ENCODE measurements at regions not wholly inside any gene's neighbourhood (a gene's known extent, or its start where the extent isn't known, plus 50 kb on each side); places are given as distances from the start of the nearest gene placed in this dataset.

DNA sequence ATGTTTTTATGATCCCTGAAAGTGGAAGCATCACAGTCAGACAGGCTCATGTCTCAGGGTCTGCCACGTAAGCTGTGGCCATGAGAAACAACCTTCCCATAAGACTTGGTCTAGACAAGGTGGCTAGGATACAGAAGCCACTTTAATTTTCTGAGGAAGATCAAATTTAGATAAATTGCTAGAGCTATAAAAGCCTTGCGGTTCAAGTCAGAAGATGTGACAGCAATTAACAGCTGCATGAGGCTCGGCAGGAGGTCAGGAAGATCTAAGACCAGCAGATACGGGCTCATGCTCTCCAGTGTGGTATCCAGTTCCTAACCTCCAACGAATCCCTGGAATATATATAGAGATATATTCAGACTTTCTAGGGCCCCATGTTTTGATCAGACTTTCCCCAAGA, 577.1 kb downstream of the PLPP3 start:
- DNase-seq (ENCODE audit: low read depth in 1 of 2, low spot score in 1 of 2): no peak

DNA sequence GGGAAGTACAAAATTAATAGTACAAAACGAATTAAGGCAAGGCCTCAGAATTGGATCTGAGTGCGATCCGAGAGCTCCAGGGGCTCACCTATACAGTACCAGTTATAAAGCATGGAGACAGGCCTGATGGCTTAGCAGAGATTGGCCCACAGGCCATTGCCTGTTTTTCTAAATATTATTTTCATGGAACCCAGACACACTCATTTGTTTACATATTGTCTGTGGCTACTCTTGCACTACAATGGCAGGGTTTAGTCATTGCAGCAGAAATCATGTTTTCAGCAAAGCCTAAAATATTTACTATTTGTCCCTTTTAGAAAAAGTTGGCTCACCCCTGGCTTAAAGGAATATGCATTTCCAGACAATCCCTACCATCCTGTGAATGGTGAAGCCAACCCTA, 578.9 kb downstream of the PLPP3 start:
- DNase-seq (ENCODE audit: low read depth in 1 of 2, low spot score in 1 of 2): no peak

- no peak for DNase-seq (ENCODE audit: low read depth in 1 of 2, low spot score in 1 of 2)
Observed at GRCh38 chr1:55997536-55997935, 581.8 kb downstream of the PLPP3 start.

GRCh38 chr1:55993646-55994318, 585.6 kb downstream of the PLPP3 start:
- DNase-seq (ENCODE audit: low read depth in 1 of 2, low spot score in 1 of 2): no peak

DNA sequence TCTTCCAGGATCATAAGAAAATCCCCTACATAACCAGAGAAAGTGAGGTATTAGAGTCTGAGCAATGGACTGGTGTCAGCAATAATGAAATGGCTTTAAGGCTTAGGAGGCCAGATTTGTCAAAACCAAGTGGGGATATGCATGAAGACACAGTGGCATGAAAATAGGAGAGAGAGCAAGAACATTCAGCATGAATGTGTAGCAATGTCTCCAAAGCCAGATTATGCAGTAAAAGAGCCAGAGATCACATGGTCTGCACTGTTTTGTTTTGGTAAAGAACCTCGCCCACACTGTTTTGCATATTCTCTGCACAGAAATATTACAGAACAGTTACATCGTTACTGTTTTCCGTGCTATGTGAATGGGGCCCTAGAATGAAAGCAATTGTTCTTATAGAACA, 589.4 kb downstream of the PLPP3 start:
- no peak for DNase-seq (ENCODE audit: low read depth in 1 of 2, low spot score in 1 of 2)

- no peak for DNase-seq (ENCODE audit: low read depth in 1 of 2, low spot score in 1 of 2)
Observed at GRCh38 chr1:55988963-55989452, 590.4 kb downstream of the PLPP3 start.

DNA sequence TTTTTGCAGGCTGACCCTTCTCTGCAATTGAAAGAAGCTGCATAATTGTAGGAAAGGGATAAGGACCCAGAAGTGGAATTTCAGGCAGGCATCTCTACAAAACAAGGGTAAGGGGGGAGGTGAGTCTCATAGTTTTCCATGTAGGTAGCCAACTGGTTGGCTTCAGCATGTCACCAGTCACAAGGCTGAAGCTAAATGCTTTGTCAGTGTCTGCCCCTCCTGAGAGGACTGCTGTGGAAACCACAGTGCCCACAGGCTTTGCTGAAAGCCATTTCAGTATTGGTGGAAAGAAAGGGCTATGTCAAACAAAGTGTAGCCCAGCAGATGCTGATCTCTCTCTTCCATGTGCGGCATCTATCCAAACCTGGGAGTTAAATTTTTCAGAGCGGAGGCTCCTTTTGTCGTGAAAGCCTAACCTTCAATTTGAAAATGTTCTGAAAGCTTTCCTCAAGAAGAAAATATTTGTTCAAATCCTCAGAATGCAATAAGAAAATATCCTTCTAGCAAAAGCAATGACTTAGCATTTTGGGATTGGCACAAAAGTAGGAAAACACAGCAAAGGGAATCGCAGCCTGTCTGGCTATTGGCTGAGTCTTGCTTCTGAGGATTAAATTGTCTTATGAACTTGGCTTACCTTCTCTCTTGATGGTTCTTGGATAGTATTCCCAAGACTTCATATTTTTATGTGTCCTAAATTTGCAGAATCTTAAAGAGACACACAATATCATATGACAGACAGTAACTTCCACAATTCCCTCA, 591.7 kb downstream of the PLPP3 start:
- no peak for DNase-seq (ENCODE audit: low read depth in 1 of 2, low spot score in 1 of 2)

- no peak for DNase-seq (ENCODE audit: low read depth in 1 of 2, low spot score in 1 of 2)
Observed at GRCh38 chr1:55986003-55986402, 593.4 kb downstream of the PLPP3 start.

GRCh38 chr1:55981010-55981650, 598.2 kb downstream of the PLPP3 start:
- DNase-seq (ENCODE audit: low read depth in 1 of 2, low spot score in 1 of 2): no peak

DNA sequence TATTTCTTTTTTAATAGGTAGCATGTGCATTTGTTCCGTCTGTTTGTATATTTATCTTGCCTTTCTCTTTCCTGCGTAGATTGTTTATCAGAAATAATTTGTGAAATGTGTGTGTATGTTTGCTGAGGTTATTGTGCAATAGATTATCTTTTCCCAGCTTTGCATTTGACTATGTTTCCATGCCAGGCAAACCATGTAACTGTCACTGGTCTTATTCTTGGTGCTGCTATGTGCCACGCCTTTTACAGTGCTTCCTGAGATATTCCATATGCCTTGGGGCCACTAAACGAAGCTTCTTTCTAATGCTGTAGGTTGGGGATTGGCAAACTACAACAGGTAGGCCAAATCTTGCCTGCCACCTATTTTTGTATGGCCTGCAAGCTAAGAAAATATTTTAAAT, 598.8 kb downstream of the PLPP3 start:
- no peak for DNase-seq (ENCODE audit: low read depth in 1 of 2, low spot score in 1 of 2)

DNA sequence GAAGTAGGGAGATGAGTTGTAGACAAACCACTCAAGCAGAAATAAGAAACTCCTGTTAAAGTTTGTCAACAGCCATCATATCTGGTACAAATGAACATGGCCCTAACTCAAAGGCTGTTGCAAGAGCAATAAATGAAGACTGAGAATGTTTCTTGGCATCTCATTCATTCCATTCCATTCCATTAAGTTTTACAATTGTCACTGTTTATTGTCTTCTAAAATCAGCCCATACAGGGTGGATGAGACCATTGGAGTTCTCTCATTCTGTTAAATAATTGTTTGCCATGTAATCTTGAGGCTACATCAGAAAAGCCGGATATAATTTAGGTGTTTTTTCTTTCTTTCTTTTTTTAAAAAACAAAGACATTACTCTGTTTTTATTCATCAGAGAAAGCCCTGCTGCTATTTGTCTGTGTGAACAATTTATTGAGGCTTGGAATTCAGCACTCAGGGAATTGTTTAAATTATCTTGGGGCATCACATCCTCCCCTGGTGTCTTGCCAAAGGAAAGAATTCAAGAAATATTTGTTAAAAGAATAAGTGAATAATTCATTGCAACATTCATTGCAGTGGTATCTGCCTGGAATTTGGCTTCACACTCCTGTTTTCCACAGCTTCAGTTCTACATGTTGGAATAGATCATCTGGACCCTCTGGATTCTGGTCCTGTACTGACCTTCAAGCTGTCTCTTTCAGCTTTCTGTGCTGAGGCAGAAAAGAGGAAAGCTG, 604.5 kb downstream of the PLPP3 start:
- DNase-seq (ENCODE audit: low read depth in 1 of 2, low spot score in 1 of 2): no peak

DNA sequence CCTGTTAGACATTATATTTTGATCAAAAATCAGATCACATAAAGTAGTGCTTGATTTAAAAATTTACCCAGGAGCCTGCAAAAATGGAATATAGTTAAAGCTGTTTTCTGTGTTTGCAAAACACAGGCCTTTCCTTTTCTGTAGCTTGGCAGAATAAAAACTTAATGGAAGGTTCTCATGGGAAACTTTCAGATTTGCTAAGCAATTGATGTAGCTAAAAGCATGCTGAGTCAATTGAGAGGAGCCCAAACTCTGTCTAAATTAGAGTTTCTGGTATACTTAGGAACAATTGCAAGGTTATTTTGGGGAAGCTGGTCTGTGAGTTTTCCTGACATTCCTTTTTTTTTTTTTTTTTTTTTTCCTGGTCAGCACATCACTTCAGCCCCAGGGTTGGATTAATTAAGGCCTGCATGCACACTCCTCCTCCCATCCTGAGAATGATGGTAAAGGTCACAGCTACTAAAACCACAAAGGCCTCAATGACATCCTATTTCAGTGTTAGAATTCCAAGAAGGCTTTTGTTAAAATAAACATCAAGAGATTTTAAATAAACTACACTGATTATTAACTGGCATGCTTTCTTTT, 608.7 kb downstream of the PLPP3 start:
- no peak for DNase-seq (ENCODE audit: low read depth in 1 of 2, low spot score in 1 of 2)

GRCh38 chr1:55969322-55969721, 610.0 kb downstream of the PLPP3 start:
- DNase-seq (ENCODE audit: low read depth in 1 of 2, low spot score in 1 of 2): no peak

DNA sequence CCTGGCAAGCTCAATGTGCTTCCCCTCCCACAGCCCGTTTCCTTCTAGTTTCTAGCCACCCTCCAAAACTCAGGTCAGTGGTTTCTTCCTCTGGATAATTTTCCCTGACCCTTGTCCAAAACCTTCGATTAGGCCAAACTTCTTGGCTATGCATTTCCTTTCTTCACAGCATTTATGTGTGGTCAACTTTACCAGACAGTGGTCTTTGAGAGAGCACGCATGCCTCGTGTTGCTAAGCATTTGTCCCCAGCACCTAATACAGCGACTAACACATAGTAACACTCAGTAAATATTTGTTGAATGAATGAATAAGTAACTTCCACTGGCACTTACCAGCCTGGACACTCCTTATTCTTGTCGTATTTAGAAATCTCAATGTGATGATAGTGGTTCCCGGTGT, 610.7 kb downstream of the PLPP3 start:
- DNase-seq (ENCODE audit: low read depth in 1 of 2, low spot score in 1 of 2): no peak

DNA sequence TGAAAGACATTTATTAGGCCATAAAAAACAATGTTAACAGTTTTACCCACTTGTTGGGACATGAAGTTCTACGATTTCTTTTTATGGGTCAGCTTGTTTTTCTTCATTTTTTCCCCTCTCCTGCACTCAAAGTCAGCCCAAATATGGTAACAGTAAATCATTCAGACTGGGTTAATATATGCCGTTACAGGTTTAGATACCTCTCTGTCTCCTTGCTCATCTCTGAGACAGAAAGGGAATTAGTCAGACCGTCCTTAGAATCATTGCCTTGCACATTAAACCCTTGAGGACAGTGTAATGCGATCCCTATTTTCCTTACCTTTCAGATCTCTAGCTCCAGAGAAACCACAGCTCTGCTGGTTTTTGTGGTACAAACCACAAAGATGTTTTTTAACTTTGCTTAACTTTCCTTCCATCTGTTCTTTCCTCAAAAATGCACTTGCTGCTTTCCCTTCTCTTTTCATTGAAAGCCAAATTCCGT, 613.3 kb downstream of the PLPP3 start:
- no peak for DNase-seq (ENCODE audit: low read depth in 1 of 2, low spot score in 1 of 2)

DNA sequence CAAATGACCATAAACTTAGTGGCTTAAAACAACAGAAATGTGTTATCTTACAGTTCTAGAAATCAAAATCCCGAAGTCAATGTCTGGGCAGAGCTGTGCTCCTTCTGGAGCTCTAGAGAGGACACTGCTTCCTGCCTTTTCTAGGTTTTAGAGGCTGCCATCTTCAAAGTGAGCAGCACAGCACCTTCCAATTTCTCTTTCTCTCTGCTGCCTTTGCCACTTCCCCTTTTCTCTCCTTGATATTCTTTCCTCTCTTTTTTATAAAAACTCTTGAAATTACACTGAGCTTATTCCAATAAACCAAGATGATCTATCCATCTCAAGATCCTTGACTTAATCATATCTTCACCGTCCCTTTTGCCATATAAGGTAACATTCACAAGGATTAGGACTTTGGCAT, 616.9 kb downstream of the PLPP3 start:
- DNase-seq (ENCODE audit: low read depth in 1 of 2, low spot score in 1 of 2): no peak

DNA sequence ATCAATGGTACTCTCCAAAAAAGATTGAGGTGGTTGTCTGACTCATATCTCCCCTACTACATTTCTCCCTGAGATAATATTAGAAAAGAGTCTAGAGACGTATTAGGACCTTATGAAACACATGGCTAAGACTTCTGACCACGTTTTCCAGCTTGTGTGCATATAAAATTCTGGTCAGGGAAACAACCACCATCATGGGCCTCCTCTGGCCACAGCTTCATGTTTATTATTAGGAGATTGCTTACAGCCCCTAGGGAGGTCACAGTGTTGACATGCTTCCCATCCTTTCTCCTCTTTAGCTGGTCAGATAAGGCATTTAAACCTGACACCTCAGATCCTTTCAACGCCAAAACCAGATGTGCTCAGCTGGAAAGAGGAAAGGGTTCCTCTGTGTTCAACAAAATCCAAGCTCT, 620.2 kb downstream of the PLPP3 start:
- no peak for DNase-seq (ENCODE audit: low read depth in 1 of 2, low spot score in 1 of 2)

DNA sequence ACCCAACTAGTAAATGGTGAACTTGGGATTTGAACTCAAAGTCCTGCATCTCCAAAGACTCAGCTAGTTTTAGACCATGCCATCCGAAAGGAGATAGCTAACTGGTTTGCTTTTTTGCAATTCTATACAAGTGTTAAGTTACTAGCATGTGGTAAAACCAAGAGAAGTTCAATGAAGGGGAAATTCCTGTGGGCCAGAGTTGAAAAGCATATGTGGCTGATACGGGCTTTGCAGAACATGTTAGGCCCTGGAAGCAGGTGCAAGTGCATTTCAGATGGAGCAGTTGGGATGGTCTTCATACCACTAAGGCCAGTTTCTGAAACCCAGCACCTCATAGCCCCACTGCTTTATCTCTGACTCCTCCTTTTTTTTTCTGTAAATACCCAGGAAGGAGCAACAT, 620.9 kb downstream of the PLPP3 start:
- no peak for DNase-seq (ENCODE audit: low read depth in 1 of 2, low spot score in 1 of 2)

DNA sequence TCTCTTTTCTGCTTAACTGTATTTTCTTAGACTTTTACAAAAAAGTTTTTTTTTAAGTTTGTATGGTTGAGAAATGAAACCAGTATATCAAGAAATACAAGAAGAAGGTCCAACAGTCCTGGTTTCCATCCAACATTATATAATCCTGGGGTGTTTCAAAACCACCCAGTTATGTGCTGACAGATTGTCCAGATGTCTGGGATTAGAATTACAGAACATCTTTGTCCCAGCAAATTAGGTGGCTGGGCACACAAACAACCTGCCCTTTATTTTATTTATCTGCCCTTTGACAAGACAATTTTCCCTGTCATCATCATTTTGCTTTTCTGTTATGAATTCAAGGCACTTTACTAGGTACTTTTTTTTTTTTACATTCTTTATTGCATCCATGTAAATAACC, 622.1 kb downstream of the PLPP3 start:
- no peak for DNase-seq (ENCODE audit: low read depth in 1 of 2, low spot score in 1 of 2)

DNA sequence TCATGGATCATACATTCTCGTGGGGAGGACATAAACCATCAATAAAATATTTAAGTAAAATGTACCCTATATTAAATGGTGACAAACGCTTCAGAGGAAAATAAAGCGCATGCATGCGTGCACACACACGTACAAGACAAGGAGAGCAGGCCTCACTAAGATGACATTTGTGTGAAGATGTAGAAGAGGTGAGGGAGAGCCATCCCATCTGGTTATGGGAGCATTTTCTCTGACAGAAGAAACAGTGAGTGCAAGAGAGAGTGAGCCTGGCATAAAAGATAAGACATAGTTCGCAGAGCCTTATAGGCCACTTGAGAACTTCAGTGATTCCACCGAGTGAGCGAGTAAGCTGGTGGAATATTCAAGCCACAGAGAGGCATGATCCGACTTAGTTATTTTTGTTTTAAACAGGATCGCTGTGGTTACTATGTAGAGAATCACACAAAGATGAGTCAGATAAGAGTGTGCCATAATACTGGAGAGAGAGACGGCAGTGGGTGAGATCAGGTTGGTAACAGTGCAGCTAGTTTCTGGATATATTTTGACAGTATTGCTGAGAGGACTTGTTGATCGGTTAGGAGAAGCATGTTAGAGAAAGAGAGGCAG, 624.2 kb downstream of the PLPP3 start:
- no peak for DNase-seq (ENCODE audit: low read depth in 1 of 2, low spot score in 1 of 2)

- DNase-seq (ENCODE audit: low read depth in 1 of 2, low spot score in 1 of 2): no peak
Observed at GRCh38 chr1:55951291-55951690, 628.1 kb downstream of the PLPP3 start.

Measured in stimulated activated CD4-positive, alpha-beta T cell treated with anti-CD3 and anti-CD28 coated beads, Interleukin-15, amount 100 ng/mL, for 1 hour (primary cell).